H1 (cell line): ENCODE measurements at regions not wholly inside any gene's neighbourhood (a gene's known extent, or its start where the extent isn't known, plus 50 kb on each side); places are given as distances from the start of the nearest gene placed in this dataset.

Experiments
- CTCF ChIA-PET: fragments of 300-600 bp; sonication (Branson Sonifier 250); formaldehyde crosslinking; loops from one replicate; lab custom pipeline; 2021; ENCODE audit not compliant: partially characterized antibody; lab: Charles Lee
- POLR2A ChIA-PET: fragments of 300-600 bp; sonication (Branson Sonifier 250); formaldehyde crosslinking; loops from one replicate; lab custom pipeline; 2021; ENCODE audit warnings: inconsistent platforms; ENCODE audit not compliant: partially characterized antibody; lab: Charles Lee
- DNase-seq, 2 experiments: peaks; one replicate each; pipeline versions ENCODE4 v3.0.0 to v3.0.0-alpha.2; 2010 to 2022; ENCODE audit warnings: low spot score in 2 of 2, low read depth in 1 of 2, mixed read lengths in 1 of 2
- FAIRE-seq: peaks from 2 replicates; lab custom pipeline; 2011; peaks lifted over from hg19 to GRCh38; lab: Jason Lieb, UNC
- H2AFZ ChIP-seq: 2 replicates; pipeline ENCODE4 v1.8.1; 2012; ENCODE audit warnings: low read length, inconsistent platforms
- H2AK5ac ChIP-seq: 2 replicates; pipeline ENCODE4 v1.6.1; 2013; ENCODE audit warnings: low read depth, low read length
- H2BK120ac ChIP-seq: replicated peaks from 2 replicates; pipeline ENCODE3; 2013; ENCODE audit warnings: low read depth, low read length, inconsistent platforms
- H2BK12ac ChIP-seq: 2 replicates; pipeline ENCODE4 v1.6.1; 2013; ENCODE audit warnings: low read depth, low read length
- H2BK15ac ChIP-seq: 2 replicates; pipeline ENCODE4 v1.6.1; 2013; ENCODE audit warnings: low read length
- H2BK20ac ChIP-seq: 2 replicates; pipeline ENCODE4 v1.6.1; 2013; ENCODE audit warnings: low read length
- H2BK5ac ChIP-seq: 2 replicates; pipeline ENCODE4 v1.6.1; 2013; ENCODE audit warnings: low read depth, low read length
- H3K14ac ChIP-seq: 2 replicates; pipeline ENCODE4 v1.6.1; 2013; ENCODE audit warnings: inconsistent platforms; ENCODE audit not compliant: insufficient read length
- H3K18ac ChIP-seq: 2 replicates; pipeline ENCODE4 v1.6.1; 2013; ENCODE audit warnings: low read length; ENCODE audit errors: extremely low read depth
- H3K23ac ChIP-seq: 2 replicates; pipeline ENCODE4 v1.6.1; 2013; ENCODE audit warnings: inconsistent platforms; ENCODE audit not compliant: insufficient read length
- H3K23me2 ChIP-seq: 2 replicates; pipeline ENCODE4 v1.6.1; 2013; ENCODE audit warnings: low read depth, low read length
- H3K27ac ChIP-seq: 2 replicates; pipeline ENCODE4 v1.6.1; 2011; ENCODE audit warnings: low read depth, low read length, inconsistent platforms
- H3K27me3 ChIP-seq, 4 experiments: replicated peaks in 1 of 4; 1 replicate in 1 of 4; 2 replicates in 3 of 4; pipeline versions ENCODE4 v1.6.1 to v1.8.1; 2011 to 2013; ENCODE audit warnings: low read length in 3 of 4, mild to moderate bottlenecking in 3 of 4, inconsistent platforms in 2 of 4, mixed read lengths in 2 of 4, moderate library complexity in 1 of 4; ENCODE audit not compliant: control insufficient read depth in 3 of 4, insufficient read depth in 3 of 4; ENCODE audit errors: extremely low read depth in 1 of 4
- H3K36me3 ChIP-seq, 4 experiments: 2 replicates each; pipeline versions ENCODE4 v1.6.1 to v1.8.1; 2011 to 2013; ENCODE audit warnings: mild to moderate bottlenecking in 4 of 4, low read length in 3 of 4, moderate library complexity in 2 of 4, control low read depth in 1 of 4, inconsistent platforms in 1 of 4; ENCODE audit not compliant: insufficient read depth in 4 of 4, control insufficient read depth in 2 of 4
- H3K4ac ChIP-seq: replicated peaks from 2 replicates; pipeline ENCODE3; 2013; ENCODE audit warnings: low read length, low read depth, mixed read lengths, inconsistent platforms; ENCODE audit not compliant: insufficient read length
- H3K4me1 ChIP-seq, 4 experiments: replicated peaks in 1 of 4; 1 replicate in 1 of 4; 2 replicates in 3 of 4; pipeline versions ENCODE4 v1.6.1 to v1.8.1; 2011 to 2013; ENCODE audit warnings: low read length in 3 of 4, inconsistent platforms in 2 of 4, mixed read lengths in 1 of 4; ENCODE audit not compliant: insufficient read depth in 4 of 4, control insufficient read depth in 3 of 4
- H3K4me2 ChIP-seq, 2 experiments: 2 replicates each; pipeline versions ENCODE4 v1.6.1 to v1.8.1; 2011 to 2013; ENCODE audit warnings: low read depth in 2 of 2, low read length in 2 of 2, control low read depth in 1 of 2, inconsistent platforms in 1 of 2, mild to moderate bottlenecking in 1 of 2; ENCODE audit not compliant: insufficient read depth in 1 of 2
- H3K4me3 ChIP-seq, 4 experiments: fragments of 200-600, 300-600 bp in 1 of 4; sonication (generic), shearing (Covaris generic), sonication (Bioruptor Twin) in 1 of 4; 2 replicates each; pipeline versions ENCODE4 v1.5.1 to v1.8.1; 2011 to 2016; ENCODE audit warnings: low read length in 4 of 4, low read depth in 3 of 4, control low read depth in 2 of 4, inconsistent platforms in 2 of 4, mild to moderate bottlenecking in 2 of 4, mixed read lengths in 1 of 4, moderate library complexity in 1 of 4; ENCODE audit not compliant: insufficient read depth in 2 of 4; ENCODE audit errors: extremely low read depth in 1 of 4
- H3K56ac ChIP-seq: replicated peaks from 2 replicates; pipeline ENCODE3; 2013; ENCODE audit warnings: low read depth, mild to moderate bottlenecking, mixed read lengths, low read length, inconsistent platforms; ENCODE audit not compliant: insufficient read length
- H3K79me1 ChIP-seq: 2 replicates; pipeline ENCODE4 v1.6.1; 2013; ENCODE audit warnings: low read depth, low read length, control low read depth
- H3K79me2 ChIP-seq, 2 experiments: 2 replicates each; pipeline versions ENCODE4 v1.6.1 to v1.8.1; 2012 to 2013; ENCODE audit warnings: low read length in 2 of 2, mild to moderate bottlenecking in 2 of 2, inconsistent platforms in 1 of 2; ENCODE audit not compliant: insufficient read depth in 2 of 2, control insufficient read depth in 1 of 2
- H3K9ac ChIP-seq, 4 experiments: replicated peaks in 1 of 4; 1 replicate in 1 of 4; 2 replicates in 3 of 4; pipeline versions ENCODE4 v1.6.1 to v1.8.1; 2011 to 2013; ENCODE audit warnings: low read depth in 3 of 4, low read length in 3 of 4, control low read depth in 2 of 4, mild to moderate bottlenecking in 2 of 4, moderate library complexity in 2 of 4, inconsistent platforms in 1 of 4; ENCODE audit errors: extremely low read depth in 1 of 4
- H3K9me3 ChIP-seq, 2 experiments: 2 replicates each; pipeline versions ENCODE4 v1.6.1 to v1.8.1; 2012 to 2013; ENCODE audit warnings: mild to moderate bottlenecking in 2 of 2, moderate library complexity in 2 of 2, control low read depth in 1 of 2, inconsistent platforms in 1 of 2, low read depth in 1 of 2, low read length in 1 of 2, mixed read lengths in 1 of 2; ENCODE audit not compliant: insufficient read depth in 2 of 2
- H4K20me1 ChIP-seq, 2 experiments: replicated peaks in 1 of 2; 2 replicates each; pipeline versions ENCODE3 to v1.8.1; 2011 to 2013; ENCODE audit warnings: inconsistent platforms in 2 of 2, low read length in 2 of 2, mild to moderate bottlenecking in 1 of 2; ENCODE audit not compliant: insufficient read depth in 2 of 2, control insufficient read depth in 1 of 2
- H4K5ac ChIP-seq: 2 replicates; pipeline ENCODE4 v1.6.1; 2013; ENCODE audit warnings: low read length, low read depth, mixed read lengths, inconsistent platforms; ENCODE audit not compliant: insufficient read length
- H4K8ac ChIP-seq: 2 replicates; pipeline ENCODE4 v1.8.0; 2013; ENCODE audit warnings: mild to moderate bottlenecking, moderate library complexity, low read length, inconsistent platforms; ENCODE audit not compliant: insufficient read depth; ENCODE audit errors: extremely low read depth
- H4K91ac ChIP-seq: replicated peaks from 2 replicates; pipeline ENCODE3; 2013; ENCODE audit warnings: low read length, mixed read lengths, inconsistent platforms; ENCODE audit not compliant: insufficient read length
- ATF3 ChIP-seq: IDR thresholded peaks from 2 replicates; pipeline ENCODE4 v1.6.1; 2011; ENCODE audit warnings: low read depth, mild to moderate bottlenecking, low read length; ENCODE audit not compliant: insufficient read depth
- BACH1 ChIP-seq: IDR thresholded peaks from 2 replicates; pipeline ENCODE4 v1.6.1; 2012; ENCODE audit warnings: low read length, improper control_type of control experiment
- NANOG ChIP-seq: IDR thresholded peaks from 2 replicates; pipeline ENCODE4 v1.6.1; 2011; ENCODE audit warnings: low read length, low read depth, mild to moderate bottlenecking, inconsistent platforms; ENCODE audit not compliant: insufficient read depth, poor library complexity, severe bottlenecking
- POU5F1 ChIP-seq: IDR thresholded peaks from 2 replicates; pipeline ENCODE4 v1.6.1; 2011; ENCODE audit warnings: low read depth, mild to moderate bottlenecking, low read length, moderate library complexity
- RAD21 ChIP-seq, 2 experiments: IDR thresholded peaks in 1 of 2; conservative IDR thresholded peaks in 1 of 2; 2 replicates each; pipeline ENCODE4 v1.6.1; 2011; ENCODE audit warnings: low read depth in 2 of 2, low read length in 2 of 2, improper control_type of control experiment in 1 of 2, inconsistent platforms in 1 of 2, mild to moderate bottlenecking in 1 of 2, moderate library complexity in 1 of 2
- RBBP5 ChIP-seq: IDR thresholded peaks from 2 replicates; pipeline ENCODE4 v1.7.1; 2012; ENCODE audit warnings: low read depth, mild to moderate bottlenecking, inconsistent platforms, low read length, moderate library complexity, borderline replicate concordance
- SAP30 ChIP-seq: fragments of 300-600 bp; sonication (generic); IDR thresholded peaks from 2 replicates; pipeline ENCODE4 v1.7.1; 2012; ENCODE audit warnings: low read length, moderate library complexity, mild to moderate bottlenecking, inconsistent platforms; ENCODE audit not compliant: insufficient read depth, insufficient replicate concordance
- SP1 ChIP-seq: IDR thresholded peaks from 2 replicates; pipeline ENCODE4 v1.6.1; 2011; ENCODE audit warnings: low read depth, low read length
- TF ChIP-seq, protein P1 (sequence below): IDR thresholded peaks from 2 replicates; pipeline ENCODE4 v1.6.1; 2012; ENCODE audit warnings: inconsistent platforms

DNA sequence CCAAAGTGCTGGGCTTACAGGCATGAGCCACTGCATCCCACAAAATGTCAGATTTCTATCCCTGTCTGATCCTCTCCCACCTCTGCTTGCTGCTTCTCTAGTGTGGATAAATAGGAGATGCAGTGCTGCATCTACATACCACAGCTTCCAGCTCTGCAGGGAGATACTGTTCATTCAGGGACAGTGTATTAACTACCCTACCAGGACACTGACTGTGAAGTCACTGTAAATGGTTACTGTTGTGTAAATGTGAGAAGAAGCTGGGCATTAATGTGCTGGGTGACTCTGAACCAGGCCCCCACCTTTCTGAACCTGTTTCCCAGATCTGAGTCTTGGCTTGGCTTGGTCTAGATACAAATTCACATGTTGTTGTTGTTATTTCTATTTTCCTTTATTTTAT is 488.6 kb upstream of the SULF2 start:
- Histone ChIP-seq H4K20me1 (no peaks in the 10 kb centered on the region), H2BK20ac (no peak overlapping the region), H2BK120ac (no peak overlapping the region), H3K4me3 (no peak overlapping the region), H4K91ac (no peak overlapping the region), H2BK12ac (no peak overlapping the region), H3K4me1 (peaks cover 2 to 9% (median 7%) of the 10 kb centered on the region in 4 experiments; a peak in 5 of 7 replicates), H2BK5ac (no peak overlapping the region), H3K9ac (no peak overlapping the region), H3K27me3 (no peaks in the 10 kb centered on the region), H3K23me2 (no peaks in the 10 kb centered on the region), H2AK5ac (no peak overlapping the region), H3K56ac (no peak overlapping the region), H3K4me2 (no peak overlapping the region), H4K8ac (no peak overlapping the region), H3K79me1 (no peaks in the 10 kb centered on the region), H3K9me3 (peaks cover 0 to 3% of the 10 kb centered on the region in 2 experiments; a peak in 1 of 4 replicates), H3K4ac (no peak overlapping the region), H4K5ac (no peak overlapping the region), H3K79me2 (no peaks in the 10 kb centered on the region), H3K18ac (no peak overlapping the region), H2BK15ac (no peak overlapping the region), H2AFZ (no peak overlapping the region), H3K36me3 (no peaks in the 10 kb centered on the region), H3K14ac (no peak overlapping the region), H3K23ac (no peak overlapping the region), H3K27ac (no peak overlapping the region)
- TF ChIP-seq SAP30 (no peak), ATF3 (no peak), RAD21 (IDR thresholded peaks at IDR 0.05 in 1 of 2, conservative IDR thresholded peaks at IDR 0.05 in 1 of 2; ENCODE audit: low read depth in 2 of 2, low read length in 2 of 2) (no peak), RBBP5 (no peak), POU5F1 (no peak), SP1 (no peak), BACH1 (no peak), NANOG (no peak)
- TF ChIP-seq, protein P1, sequence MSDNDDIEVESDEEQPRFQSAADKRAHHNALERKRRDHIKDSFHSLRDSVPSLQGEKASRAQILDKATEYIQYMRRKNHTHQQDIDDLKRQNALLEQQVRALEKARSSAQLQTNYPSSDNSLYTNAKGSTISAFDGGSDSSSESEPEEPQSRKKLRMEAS: no peak
- no peak for DNase-seq
- no peak for FAIRE-seq
- POLR2A ChIA-PET: interaction anchor here (1.2 kb wide), 1 partner anchor 39 kb away, joined by 3 read pairs; no protein-coding TSS in a partner anchor
- CTCF ChIA-PET: interaction anchor here (0.6 to 0.8 kb wide), 3 partner anchors 20 to 1254 kb away, joined by 3 to 5 read pairs (median 3); no protein-coding TSS in a partner anchor
